SU-DHL-6 (cell line): ENCODE measurements at regions not wholly inside any gene's neighbourhood (a gene's known extent, or its start where the extent isn't known, plus 50 kb on each side); places are given as distances from the start of the nearest gene placed in this dataset.
"Not testable (repeated sequence)": the region's sequence is repeated elsewhere in the genome, so short reads cannot be mapped to it uniquely, and the experiment has no call there.

Experiments
- H2AFZ ChIP-seq: fragments of 200-600 bp; sonication (generic); 2 replicates; pipeline ENCODE4 v1.6.1; 2014; ENCODE audit warnings: low read depth, mild to moderate bottlenecking, moderate library complexity, mixed read lengths, antibody characterized with exemption, low read length; ENCODE audit not compliant: severe bottlenecking
- H3F3A ChIP-seq: fragments of 200-600 bp; shearing (Covaris generic); 2 replicates; pipeline ENCODE4 v1.6.0; 2016; ENCODE audit warnings: antibody characterized with exemption, mild to moderate bottlenecking; ENCODE audit not compliant: insufficient read depth
- H3K27ac ChIP-seq: fragments of 200-600 bp; sonication (generic); 2 replicates; pipeline ENCODE4 v1.5.1; 2016; ENCODE audit warnings: low read depth, mild to moderate bottlenecking, low read length, moderate library complexity, mixed read lengths
- H3K27me3 ChIP-seq: fragments of 200-600 bp; sonication (generic), shearing (Covaris generic); 2 replicates; pipeline ENCODE4 v1.6.0; 2014; ENCODE audit warnings: mild to moderate bottlenecking, low read length
- H3K36me3 ChIP-seq: fragments of 200-600 bp; sonication (generic); 2 replicates; pipeline ENCODE4 v1.6.1; 2014; ENCODE audit warnings: mild to moderate bottlenecking, low read length, mixed read lengths
- H3K4me2 ChIP-seq: fragments of 300-600, 200-600 bp; shearing (Covaris generic), sonication (generic); 2 replicates; pipeline ENCODE4 v1.6.0; 2014; ENCODE audit warnings: low read length, low read depth, mild to moderate bottlenecking; ENCODE audit not compliant: poor library complexity, severe bottlenecking
- H3K4me3 ChIP-seq: fragments of 200-600 bp; sonication (generic); 2 replicates; pipeline ENCODE4 v1.5.1; 2014; ENCODE audit warnings: antibody characterized with exemption, low read length, mild to moderate bottlenecking, mixed read lengths; ENCODE audit not compliant: insufficient read depth, poor library complexity, severe bottlenecking
- H3K79me2 ChIP-seq: fragments of 200-600 bp; sonication (generic); 2 replicates; pipeline ENCODE4 v1.6.1; 2014; ENCODE audit warnings: mild to moderate bottlenecking, low read length, moderate library complexity; ENCODE audit not compliant: insufficient read depth
- H3K9ac ChIP-seq: fragments of 200-600 bp; sonication (generic); 2 replicates; pipeline ENCODE4 v1.7.0; 2014; ENCODE audit warnings: mild to moderate bottlenecking, low read length
- H3K9me2 ChIP-seq: fragments of 200-600 bp; sonication (generic); replicated peaks from 2 replicates; pipeline ENCODE4 v1.6.1; 2014; ENCODE audit warnings: low read length; ENCODE audit not compliant: insufficient read depth
- H3K9me3 ChIP-seq: fragments of 200-600 bp; sonication (generic); 2 replicates; pipeline ENCODE4 v1.6.1; 2014; ENCODE audit warnings: low read length, mixed read lengths; ENCODE audit not compliant: insufficient read depth
- H4K20me1 ChIP-seq: fragments of 200-600 bp; sonication (generic); 2 replicates; pipeline ENCODE4 v1.6.1; 2014; ENCODE audit warnings: low read depth, mild to moderate bottlenecking, antibody characterized with exemption, low read length, moderate library complexity, mixed read lengths

DNA sequence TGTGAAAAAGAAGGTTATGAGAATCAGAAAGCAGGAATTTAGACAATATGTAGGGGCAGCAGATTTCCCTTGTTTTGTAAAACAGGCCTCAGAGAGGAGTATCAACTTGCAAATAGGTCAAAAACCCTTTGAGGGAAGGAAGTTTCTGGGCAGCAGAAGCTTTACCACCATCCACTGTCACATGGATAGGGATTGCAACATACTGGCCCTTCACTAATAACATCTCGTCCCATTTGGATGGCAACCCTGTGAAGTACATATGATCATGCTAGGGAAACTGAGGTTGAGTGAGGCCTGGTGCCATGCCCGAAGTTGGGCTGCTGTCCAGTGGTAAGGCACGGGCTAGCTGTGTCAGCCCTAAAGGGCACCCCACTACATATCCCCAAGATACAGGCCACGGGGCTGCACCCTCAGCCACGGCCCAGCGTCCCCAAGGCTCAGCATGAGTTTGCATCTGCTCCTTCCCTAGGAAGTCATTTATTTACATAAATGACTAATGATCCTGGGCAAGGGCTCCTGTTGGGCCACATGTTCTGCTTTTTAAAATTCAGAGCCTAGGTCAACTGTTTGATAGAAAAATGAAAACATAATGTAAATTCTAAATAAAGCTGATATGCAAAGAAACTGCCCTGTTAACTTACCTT is 310.4 kb upstream of the PLGLB1 start:
- H3K4me2 ChIP-seq, H2AFZ ChIP-seq, H3K9me2 ChIP-seq, H3F3A ChIP-seq, H3K79me2 ChIP-seq, H3K27ac ChIP-seq, H3K4me3 ChIP-seq, H3K9ac ChIP-seq, H3K9me3 ChIP-seq, H3K36me3 ChIP-seq, H3K27me3 ChIP-seq, H4K20me1 ChIP-seq: not testable (repeated sequence)

DNA sequence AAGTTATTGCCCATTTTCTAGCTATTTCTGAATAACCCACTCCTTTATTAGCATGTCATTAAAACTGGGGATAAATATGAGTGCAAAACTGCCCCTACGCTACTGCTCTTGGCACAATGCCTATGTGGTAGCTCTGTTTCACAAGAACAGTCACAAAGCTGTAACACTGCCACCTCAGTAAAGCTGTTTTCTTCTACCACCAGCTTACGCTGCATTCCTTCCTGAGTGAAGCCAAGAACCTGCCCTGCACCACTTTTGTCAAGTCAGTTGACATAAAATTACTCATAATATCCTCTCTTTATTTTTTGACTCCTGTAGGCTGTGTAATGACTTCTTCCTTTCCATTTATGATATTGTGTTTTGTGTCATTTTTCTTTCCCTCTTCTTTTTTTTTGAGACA is 313.2 kb upstream of the PLGLB1 start:
- H3K9me2 ChIP-seq, H2AFZ ChIP-seq, H3K9me3 ChIP-seq, H3K79me2 ChIP-seq, H3K4me2 ChIP-seq, H3K27ac ChIP-seq, H3F3A ChIP-seq, H3K27me3 ChIP-seq, H3K9ac ChIP-seq, H3K4me3 ChIP-seq, H4K20me1 ChIP-seq, H3K36me3 ChIP-seq: not testable (repeated sequence)

DNA sequence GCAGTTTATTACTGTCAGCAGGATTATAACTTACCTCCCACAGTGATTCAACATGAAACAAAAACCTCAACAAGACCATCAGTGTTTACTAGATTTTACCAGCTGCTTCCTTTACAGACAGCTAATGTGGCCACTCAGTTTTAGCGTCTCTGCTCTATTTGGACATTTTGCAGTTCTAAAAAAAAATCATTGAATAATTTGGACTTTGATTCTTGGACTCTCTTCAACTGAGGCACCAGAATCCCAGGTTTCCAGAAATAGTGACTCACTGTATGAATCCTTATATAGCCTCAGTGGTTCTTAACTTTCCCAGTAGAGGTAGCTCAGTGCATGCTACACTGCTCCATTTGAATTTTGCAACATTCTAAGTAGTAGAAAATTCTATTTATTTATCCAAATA is 317.4 kb upstream of the PLGLB1 start:
- H3K4me3 ChIP-seq, H2AFZ ChIP-seq, H3F3A ChIP-seq, H3K27me3 ChIP-seq, H3K9me2 ChIP-seq, H3K9ac ChIP-seq, H3K4me2 ChIP-seq, H3K79me2 ChIP-seq, H4K20me1 ChIP-seq, H3K27ac ChIP-seq, H3K9me3 ChIP-seq, H3K36me3 ChIP-seq: not testable (repeated sequence)

DNA sequence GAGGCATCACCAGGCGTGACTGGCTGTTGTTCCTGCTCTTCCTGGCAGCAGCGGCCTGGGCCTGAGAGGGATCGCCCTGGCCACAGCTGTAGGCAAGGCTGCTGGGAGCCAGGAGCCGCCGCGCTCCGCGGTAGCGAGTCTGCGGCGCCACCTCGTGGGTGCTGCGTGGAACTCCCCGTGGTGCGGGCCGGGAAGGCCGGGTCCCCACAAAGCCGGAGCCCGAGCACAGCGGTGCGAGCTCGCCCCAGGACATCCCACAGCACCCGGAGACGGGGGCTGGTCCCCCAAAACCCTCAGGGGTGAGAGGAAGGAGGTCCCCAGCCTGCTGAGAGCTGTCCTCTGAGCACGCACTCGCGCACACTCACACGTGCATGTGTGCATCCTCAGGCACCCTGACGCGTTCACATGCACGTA is 320.0 kb upstream of the PLGLB1 start:
- H2AFZ ChIP-seq, H3K36me3 ChIP-seq, H3K9me2 ChIP-seq, H4K20me1 ChIP-seq, H3K27ac ChIP-seq, H3K4me3 ChIP-seq, H3F3A ChIP-seq, H3K9ac ChIP-seq, H3K79me2 ChIP-seq, H3K4me2 ChIP-seq, H3K27me3 ChIP-seq, H3K9me3 ChIP-seq: not testable (repeated sequence)

DNA sequence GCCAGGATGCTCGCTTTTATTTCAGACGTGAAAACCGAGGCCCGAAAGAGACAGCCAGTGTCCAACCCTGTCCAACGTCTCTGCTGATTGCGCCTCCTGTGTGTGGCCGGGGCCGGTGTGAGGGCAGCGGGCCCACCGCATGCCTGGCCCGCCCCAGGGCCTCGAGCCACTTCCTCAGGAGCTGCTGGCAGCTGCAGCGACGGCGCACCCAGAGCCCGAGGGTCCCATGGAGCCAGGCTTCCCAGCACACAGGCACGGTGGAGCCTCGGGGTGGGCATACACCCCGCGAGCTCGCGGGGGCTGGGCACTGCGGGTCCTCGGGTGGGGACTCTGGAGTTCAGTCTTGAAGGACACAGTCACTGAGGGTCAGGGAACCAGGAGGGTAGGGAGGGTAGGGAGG is 320.5 kb upstream of the PLGLB1 start:
- H3K79me2 ChIP-seq, H3K4me3 ChIP-seq, H3K9ac ChIP-seq, H3K9me2 ChIP-seq, H3K36me3 ChIP-seq, H3F3A ChIP-seq, H3K27me3 ChIP-seq, H3K4me2 ChIP-seq, H3K9me3 ChIP-seq, H3K27ac ChIP-seq, H2AFZ ChIP-seq, H4K20me1 ChIP-seq: not testable (repeated sequence)

DNA sequence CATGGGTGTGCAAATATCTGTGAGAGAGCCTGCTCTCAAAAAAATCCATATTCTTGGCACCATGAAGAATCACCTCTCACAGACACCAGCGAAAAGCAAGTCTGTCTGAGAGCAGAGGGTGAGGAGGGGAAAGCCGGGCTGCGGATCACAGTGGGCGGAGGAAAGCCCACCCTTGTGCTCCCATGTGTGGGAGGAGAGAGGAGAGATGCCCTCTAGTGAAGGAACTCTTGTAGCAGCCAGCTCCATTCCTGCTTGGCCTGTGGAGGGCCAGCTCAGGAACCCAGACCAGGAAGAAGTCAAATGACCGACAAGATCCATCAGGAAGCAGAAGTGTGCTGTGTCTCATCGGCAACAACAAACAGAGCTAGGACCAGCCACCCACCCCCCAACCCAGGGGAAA is 321.7 kb upstream of the PLGLB1 start:
- not testable (repeated sequence) for H4K20me1 ChIP-seq, H3K36me3 ChIP-seq, H3K27ac ChIP-seq

DNA sequence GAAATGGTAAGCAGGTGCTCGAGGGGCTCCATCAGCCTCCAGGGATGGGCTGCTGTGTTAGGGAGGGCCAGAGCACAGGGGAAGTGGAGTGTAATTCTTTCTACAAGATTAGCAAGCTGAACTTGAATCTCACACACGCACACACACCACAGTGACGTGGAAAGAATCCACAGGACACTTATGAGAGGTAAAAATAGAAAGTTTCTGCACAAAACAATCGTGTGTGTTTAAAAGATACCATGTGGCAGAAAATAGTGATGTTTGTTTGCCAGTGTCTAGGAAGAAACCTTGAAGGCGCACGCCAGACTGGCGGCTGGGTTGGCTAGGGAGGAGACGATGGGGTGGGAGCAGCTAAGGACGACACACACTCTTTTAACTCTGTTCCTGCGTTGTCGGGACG is 323.6 kb upstream of the PLGLB1 start:
- not testable (repeated sequence) for H3K9me2 ChIP-seq, H3K9ac ChIP-seq, H3K4me2 ChIP-seq, H4K20me1 ChIP-seq, H3K4me3 ChIP-seq, H2AFZ ChIP-seq, H3K27me3 ChIP-seq, H3K9me3 ChIP-seq, H3K27ac ChIP-seq, H3K36me3 ChIP-seq, H3F3A ChIP-seq, H3K79me2 ChIP-seq

More for the DNA sequence above, 321.7 kb upstream of the PLGLB1 start:
- not testable (repeated sequence) for H3K9me3 ChIP-seq, H3K27me3 ChIP-seq, H2AFZ ChIP-seq, H3K9me2 ChIP-seq, H3K79me2 ChIP-seq, H3F3A ChIP-seq, H3K4me3 ChIP-seq, H3K9ac ChIP-seq, H3K4me2 ChIP-seq

DNA sequence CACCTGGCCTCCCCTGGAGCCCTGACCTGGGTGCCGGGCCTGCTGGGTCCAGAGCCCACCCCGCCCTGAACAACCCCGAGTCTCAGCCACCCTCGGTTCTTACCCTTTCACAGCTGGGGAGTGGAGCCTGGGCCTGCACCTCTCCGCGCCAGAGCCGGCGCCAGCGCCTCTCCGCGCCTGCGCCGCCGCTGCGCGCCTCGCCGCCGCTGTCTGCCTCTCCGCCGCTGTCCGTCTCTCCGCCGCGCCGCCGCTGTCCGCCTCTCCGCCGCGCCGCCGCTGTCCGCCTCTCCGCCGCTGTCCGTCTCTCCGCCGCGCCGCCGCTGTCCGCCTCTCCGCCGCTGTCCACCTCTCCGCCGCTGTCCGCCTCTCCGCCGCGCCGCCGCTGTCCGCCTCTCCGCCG is 326.9 kb upstream of the PLGLB1 start:
- not testable (repeated sequence) for H2AFZ ChIP-seq, H3K27ac ChIP-seq, H3K36me3 ChIP-seq, H3K9ac ChIP-seq, H3K9me2 ChIP-seq, H3F3A ChIP-seq, H3K4me3 ChIP-seq, H3K27me3 ChIP-seq, H3K79me2 ChIP-seq, H4K20me1 ChIP-seq, H3K4me2 ChIP-seq, H3K9me3 ChIP-seq
